H9 (cell line): ENCODE measurements at regions not wholly inside any gene's neighbourhood (a gene's known extent, or its start where the extent isn't known, plus 50 kb on each side); places are given as distances from the start of the nearest gene placed in this dataset.

Experiments
- DNase-seq: peaks from one replicate; pipeline ENCODE4 v3.0.0-alpha.2; 2017
- H2AFZ ChIP-seq: one replicate; pipeline ENCODE4 v1.6.1; 2013; ENCODE audit warnings: mild to moderate bottlenecking, low read length, control low read depth, moderate library complexity
- H2AK5ac ChIP-seq: 2 replicates; pipeline ENCODE4 v1.6.1; 2013; ENCODE audit warnings: low read length, control low read depth, mixed read lengths; ENCODE audit not compliant: insufficient read length
- H2BK120ac ChIP-seq: one replicate; pipeline ENCODE4 v1.6.1; 2013; ENCODE audit warnings: low read depth, mild to moderate bottlenecking, low read length, control low read depth, inconsistent platforms; ENCODE audit not compliant: poor library complexity, severe bottlenecking
- H2BK12ac ChIP-seq: 2 replicates; pipeline ENCODE4 v1.6.1; 2013; ENCODE audit warnings: low read length, control low read depth, mixed read lengths, low read depth; ENCODE audit not compliant: insufficient read length
- H2BK15ac ChIP-seq: 2 replicates; pipeline ENCODE4 v1.6.1; 2013; ENCODE audit warnings: low read depth, low read length, control low read depth
- H2BK20ac ChIP-seq: one replicate; pipeline ENCODE4 v1.6.1; 2013; ENCODE audit warnings: low read depth, mild to moderate bottlenecking, low read length, control low read depth, inconsistent platforms; ENCODE audit not compliant: poor library complexity, severe bottlenecking
- H2BK5ac ChIP-seq: 2 replicates; pipeline ENCODE4 v1.6.1; 2013; ENCODE audit warnings: low read length, control low read depth, mixed read lengths; ENCODE audit not compliant: insufficient read length
- H3K14ac ChIP-seq: 2 replicates; pipeline ENCODE4 v1.6.1; 2013; ENCODE audit warnings: low read length, control low read depth; ENCODE audit not compliant: insufficient read depth
- H3K18ac ChIP-seq: 2 replicates; pipeline ENCODE4 v1.6.1; 2013; ENCODE audit warnings: low read depth, mild to moderate bottlenecking, mixed read lengths, low read length, control low read depth; ENCODE audit not compliant: insufficient read length
- H3K23ac ChIP-seq: 2 replicates; pipeline ENCODE4 v1.6.1; 2013; ENCODE audit warnings: low read length, control low read depth, mixed read lengths, low read depth; ENCODE audit not compliant: insufficient read length
- H3K23me2 ChIP-seq: 2 replicates; pipeline ENCODE4 v1.6.1; 2013; ENCODE audit warnings: low read depth, mild to moderate bottlenecking, mixed read lengths, low read length, control low read depth; ENCODE audit not compliant: insufficient read length, poor library complexity, severe bottlenecking
- H3K27ac ChIP-seq: 2 replicates; pipeline ENCODE4 v1.5.1; 2013; ENCODE audit warnings: low read length, control low read depth, mixed read lengths, low read depth; ENCODE audit not compliant: insufficient read length
- H3K27me3 ChIP-seq: 2 replicates; pipeline ENCODE4 v1.6.1; 2013; ENCODE audit warnings: low read length, control low read depth, inconsistent platforms; ENCODE audit not compliant: insufficient read depth
- H3K4ac ChIP-seq: 2 replicates; pipeline ENCODE4 v1.6.1; 2013; ENCODE audit warnings: low read depth, mild to moderate bottlenecking, control low read depth, inconsistent platforms, low read length, moderate library complexity
- H3K4me1 ChIP-seq: 2 replicates; pipeline ENCODE4 v1.6.1; 2013; ENCODE audit warnings: low read length, control low read depth, inconsistent platforms; ENCODE audit not compliant: insufficient read depth
- H3K4me2 ChIP-seq: 2 replicates; pipeline ENCODE4 v1.6.1; 2013; ENCODE audit warnings: low read length, control low read depth, mixed read lengths; ENCODE audit not compliant: insufficient read length, insufficient read depth
- H3K56ac ChIP-seq: 2 replicates; pipeline ENCODE4 v1.6.1; 2013; ENCODE audit warnings: low read depth, mild to moderate bottlenecking, mixed read lengths, low read length, control low read depth; ENCODE audit not compliant: insufficient read length
- H3K79me1 ChIP-seq: 2 replicates; pipeline ENCODE4 v1.6.1; 2013; ENCODE audit warnings: low read depth, mild to moderate bottlenecking, moderate library complexity, low read length, control low read depth, inconsistent platforms; ENCODE audit not compliant: insufficient read depth, poor library complexity, severe bottlenecking
- H3K79me2 ChIP-seq: 2 replicates; pipeline ENCODE4 v1.6.1; 2013; ENCODE audit warnings: low read length, control low read depth, inconsistent platforms; ENCODE audit not compliant: insufficient read depth
- H3K9ac ChIP-seq: 2 replicates; pipeline ENCODE4 v1.6.1; 2013; ENCODE audit warnings: low read length, control low read depth, mixed read lengths; ENCODE audit not compliant: insufficient read length; ENCODE audit errors: extremely low read depth
- H3K9me3 ChIP-seq: one replicate; pipeline ENCODE4 v1.6.1; 2013; ENCODE audit warnings: low read depth, low read length, inconsistent platforms; ENCODE audit not compliant: control insufficient read depth
- H3T11ph ChIP-seq: one replicate; pipeline ENCODE4 v1.6.1; 2013; ENCODE audit warnings: mild to moderate bottlenecking, low read length, control low read depth, inconsistent platforms
- H4K20me1 ChIP-seq: one replicate; pipeline ENCODE4 v1.6.1; 2013; ENCODE audit not compliant: control insufficient read depth, insufficient read length, insufficient read depth
- H4K5ac ChIP-seq: 2 replicates; pipeline ENCODE4 v1.6.1; 2013; ENCODE audit warnings: low read depth, mild to moderate bottlenecking, mixed read lengths, low read length, control low read depth; ENCODE audit not compliant: insufficient read length
- H4K8ac ChIP-seq: replicated peaks from 2 replicates; pipeline ENCODE4 v1.6.1; 2013; ENCODE audit warnings: low read length, control low read depth, mixed read lengths, low read depth; ENCODE audit not compliant: insufficient read length
- H4K91ac ChIP-seq: 2 replicates; pipeline ENCODE4 v1.6.1; 2013; ENCODE audit warnings: low read depth, mild to moderate bottlenecking, moderate library complexity, mixed read lengths, low read length, control low read depth; ENCODE audit not compliant: insufficient read length
- H3K27ac Mint-ChIP-seq, 3 experiments: 2 replicates in 2 of 3; 3 replicates in 1 of 3; pipeline ENCODE4 v1.8.0; 2020 to 2021; ENCODE audit warnings: mixed read lengths in 3 of 3, mild to moderate bottlenecking in 1 of 3, moderate library complexity in 1 of 3
- H3K27me3 Mint-ChIP-seq: 2 replicates; pipeline ENCODE4 v1.8.0; 2021; ENCODE audit warnings: low read depth, mild to moderate bottlenecking, moderate library complexity, mixed read lengths
- H3K36me3 Mint-ChIP-seq, 3 experiments: 2 replicates in 2 of 3; 3 replicates in 1 of 3; pipeline ENCODE4 v1.8.0; 2020 to 2021; ENCODE audit warnings: low read depth in 3 of 3, mixed read lengths in 3 of 3; ENCODE audit not compliant: insufficient read depth in 1 of 3
- H3K4me1 Mint-ChIP-seq, 2 experiments: 2 replicates each; pipeline ENCODE4 v1.8.0; 2020; ENCODE audit warnings: mixed read lengths in 2 of 2
- H3K4me3 Mint-ChIP-seq, 2 experiments: 2 replicates in 1 of 2; 3 replicates in 1 of 2; pipeline ENCODE4 v1.8.0; 2020 to 2021; ENCODE audit warnings: mild to moderate bottlenecking in 2 of 2, mixed read lengths in 2 of 2, moderate library complexity in 1 of 2
- H3K9me3 Mint-ChIP-seq, 2 experiments: 2 replicates in 1 of 2; 3 replicates in 1 of 2; pipeline ENCODE4 v1.8.0; 2020; ENCODE audit warnings: mild to moderate bottlenecking in 2 of 2, mixed read lengths in 2 of 2, moderate library complexity in 1 of 2
- WGBS: extraction: QIAGEN DNeasy Blood & Tissue Kit; methylation state at CpG from one replicate; pipeline ENCODE4 v1.1.7; 2013; ENCODE audit warnings: missing lambda C conversion rate, low lambda C conversion rate, mixed read lengths; ENCODE audit not compliant: insufficient read length; ENCODE audit errors: extremely low coverage; 5-methylcytosine and 5-hydroxymethylcytosine counted together
- TF ChIP-seq, protein P1 (sequence below): fragments of 200-600 bp; sonication (generic); conservative IDR thresholded peaks from 3 replicates; pipeline ENCODE4 v1.8.0; 2021; ENCODE audit warnings: antibody characterized with exemption, mild to moderate bottlenecking

- H3K4me1 Mint-ChIP-seq, result peaks cover 0 to 3% of the 10 kb centered on the region in 2 experiments; a peak in 2 of 4 replicates
- Histone ChIP-seq H4K20me1 (no peaks in the 10 kb centered on the region), H4K5ac (no peak overlapping the region), H2BK12ac (no peak overlapping the region), H4K8ac (no peak overlapping the region), H3K27me3 (no peaks in the 10 kb centered on the region), H2BK20ac (no peak overlapping the region), H3K56ac (no peak overlapping the region), H2BK120ac (no peak overlapping the region), H2BK5ac (no peak overlapping the region), H3K4me2 (no peak overlapping the region), H3K79me1 (no peaks in the 10 kb centered on the region), H3K9ac (no peak overlapping the region), H3K23ac (no peak overlapping the region), H3K4ac (no peak overlapping the region), H3K27ac (no peak overlapping the region), H3K23me2 (no peaks in the 10 kb centered on the region), H3K79me2 (no peaks in the 10 kb centered on the region), H2AK5ac (no peak overlapping the region), H3K14ac (no peak overlapping the region), H2AFZ (no peak overlapping the region), H3K9me3 (no peaks in the 10 kb centered on the region), H2BK15ac (no peak overlapping the region), H3K18ac (no peak overlapping the region), H3T11ph (no peak overlapping the region), H4K91ac (no peak overlapping the region), H3K4me1 (no peaks in the 10 kb centered on the region)
- no peaks in the 10 kb centered on the region for H3K9me3 Mint-ChIP-seq
- TF ChIP-seq, protein P1, sequence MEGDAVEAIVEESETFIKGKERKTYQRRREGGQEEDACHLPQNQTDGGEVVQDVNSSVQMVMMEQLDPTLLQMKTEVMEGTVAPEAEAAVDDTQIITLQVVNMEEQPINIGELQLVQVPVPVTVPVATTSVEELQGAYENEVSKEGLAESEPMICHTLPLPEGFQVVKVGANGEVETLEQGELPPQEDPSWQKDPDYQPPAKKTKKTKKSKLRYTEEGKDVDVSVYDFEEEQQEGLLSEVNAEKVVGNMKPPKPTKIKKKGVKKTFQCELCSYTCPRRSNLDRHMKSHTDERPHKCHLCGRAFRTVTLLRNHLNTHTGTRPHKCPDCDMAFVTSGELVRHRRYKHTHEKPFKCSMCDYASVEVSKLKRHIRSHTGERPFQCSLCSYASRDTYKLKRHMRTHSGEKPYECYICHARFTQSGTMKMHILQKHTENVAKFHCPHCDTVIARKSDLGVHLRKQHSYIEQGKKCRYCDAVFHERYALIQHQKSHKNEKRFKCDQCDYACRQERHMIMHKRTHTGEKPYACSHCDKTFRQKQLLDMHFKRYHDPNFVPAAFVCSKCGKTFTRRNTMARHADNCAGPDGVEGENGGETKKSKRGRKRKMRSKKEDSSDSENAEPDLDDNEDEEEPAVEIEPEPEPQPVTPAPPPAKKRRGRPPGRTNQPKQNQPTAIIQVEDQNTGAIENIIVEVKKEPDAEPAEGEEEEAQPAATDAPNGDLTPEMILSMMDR, result no peak
- H3K27ac Mint-ChIP-seq, result no peak overlapping the region
- WGBS, result no CpG with 5 or more reads among the region's 3 CpGs
- H3K4me3 Mint-ChIP-seq, result no peak overlapping the region
- H3K36me3 Mint-ChIP-seq, result no peaks in the 10 kb centered on the region
- DNase-seq, result no peak
- no peaks in the 10 kb centered on the region for H3K27me3 Mint-ChIP-seq
These were observed 301.6 kb downstream of the NR2F1-AS1 start for GRCh38 chr5:93279296-93279963.
